CD14-positive monocyte (primary cell): ENCODE measurements at regions not wholly inside any gene's neighbourhood (a gene's known extent, or its start where the extent isn't known, plus 50 kb on each side); places are given as distances from the start of the nearest gene placed in this dataset.

Source experiments
- DNase-seq, 3 donors: peaks; one replicate each; pipeline ENCODE4 v3.0.0-alpha.2; 2011 to 2022
- H2AFZ ChIP-seq: 2 replicates; pipeline ENCODE4 v1.6.0; 2012; ENCODE audit warnings: mild to moderate bottlenecking, low read depth, low read length, inconsistent platforms; ENCODE audit not compliant: insufficient read depth, poor library complexity, severe bottlenecking
- H3K27ac ChIP-seq, 2 donors: 1 replicate in 1 of 2; 2 replicates in 1 of 2; pipeline ENCODE4 v1.5.1; 2012 to 2013; ENCODE audit warnings: low read length in 2 of 2, control low read depth in 1 of 2, inconsistent platforms in 1 of 2, low read depth in 1 of 2, mild to moderate bottlenecking in 1 of 2
- H3K27me3 ChIP-seq, 2 donors: one replicate each; pipeline versions ENCODE4 v1.6.0 to v1.6.1; 2011 to 2013; ENCODE audit warnings: low read length in 2 of 2; ENCODE audit not compliant: control insufficient read depth in 2 of 2, insufficient read depth in 2 of 2
- H3K36me3 ChIP-seq, 2 donors: replicated peaks in 1 of 2; 1 replicate in 1 of 2; 2 replicates in 1 of 2; pipeline versions ENCODE4 v1.5.1 to v1.6.1; 2012 to 2013; ENCODE audit warnings: low read length in 2 of 2, control low read depth in 1 of 2, inconsistent platforms in 1 of 2, mild to moderate bottlenecking in 1 of 2; ENCODE audit not compliant: insufficient read depth in 2 of 2, control insufficient read depth in 1 of 2
- H3K4me1 ChIP-seq, 2 donors: 1 replicate in 1 of 2; 2 replicates in 1 of 2; pipeline versions ENCODE4 v1.5.1 to v1.6.1; 2012 to 2013; ENCODE audit warnings: low read length in 2 of 2, control low read depth in 1 of 2, inconsistent platforms in 1 of 2, mild to moderate bottlenecking in 1 of 2, moderate library complexity in 1 of 2; ENCODE audit not compliant: insufficient read depth in 2 of 2, control insufficient read depth in 1 of 2
- H3K4me2 ChIP-seq: replicated peaks from 2 replicates; pipeline ENCODE3; 2012; ENCODE audit warnings: low read length, moderate library complexity, mild to moderate bottlenecking; ENCODE audit not compliant: poor library complexity, severe bottlenecking; ENCODE audit errors: extremely low read depth
- H3K4me3 ChIP-seq, 3 experiments: fragments of 200-600 bp in 1 of 3; sonication (generic) in 1 of 3; replicated peaks in 1 of 3; 1 replicate in 2 of 3; 2 replicates in 1 of 3; pipeline ENCODE4 v1.5.1; 2011 to 2013; ENCODE audit warnings: low read length in 3 of 3, mild to moderate bottlenecking in 3 of 3, control low read depth in 2 of 3, low read depth in 2 of 3, inconsistent platforms in 1 of 3, moderate library complexity in 1 of 3
- H3K79me2 ChIP-seq: 2 replicates; pipeline ENCODE4 v1.6.0; 2012; ENCODE audit warnings: mild to moderate bottlenecking, control low read depth, inconsistent platforms, low read length, moderate library complexity; ENCODE audit not compliant: insufficient read depth
- H3K9ac ChIP-seq: 2 replicates; pipeline ENCODE4 v1.6.0; 2017; ENCODE audit warnings: low read length, mild to moderate bottlenecking; ENCODE audit not compliant: insufficient read depth, poor library complexity, severe bottlenecking
- H3K9me3 ChIP-seq, 2 donors: replicated peaks in 1 of 2; 1 replicate in 1 of 2; 2 replicates in 1 of 2; pipeline versions ENCODE4 v1.5.1 to v1.6.1; 2012 to 2013; ENCODE audit warnings: low read length in 2 of 2, control low read depth in 1 of 2; ENCODE audit not compliant: control insufficient read depth in 1 of 2, insufficient read depth in 1 of 2
- H4K20me1 ChIP-seq: 2 replicates; pipeline ENCODE4 v1.6.0; 2012; ENCODE audit warnings: mild to moderate bottlenecking, low read length, control low read depth, moderate library complexity; ENCODE audit not compliant: insufficient read depth
- H3K27ac Mint-ChIP-seq, 7 donors: one replicate each; pipeline ENCODE4 v1.8.0; 2020; ENCODE audit warnings: mild to moderate bottlenecking in 7 of 7, mixed read lengths in 7 of 7, moderate library complexity in 6 of 7, inconsistent platforms in 2 of 7
- H3K27me3 Mint-ChIP-seq, 3 donors: one replicate each; pipeline ENCODE4 v1.8.0; 2021 to 2022; ENCODE audit warnings: low read depth in 3 of 3, mild to moderate bottlenecking in 3 of 3, mixed read lengths in 3 of 3, moderate library complexity in 3 of 3, inconsistent platforms in 1 of 3
- H3K36me3 Mint-ChIP-seq, 2 donors: one replicate each; pipeline ENCODE4 v1.8.0; 2020; ENCODE audit warnings: mixed read lengths in 2 of 2, inconsistent platforms in 1 of 2, mild to moderate bottlenecking in 1 of 2
- H3K4me1 Mint-ChIP-seq: one replicate; pipeline ENCODE4 v1.8.0; 2020; ENCODE audit warnings: mild to moderate bottlenecking, mixed read lengths
- H3K4me3 Mint-ChIP-seq, 2 donors: one replicate each; pipeline ENCODE4 v1.8.0; 2020; ENCODE audit warnings: mild to moderate bottlenecking in 2 of 2, mixed read lengths in 2 of 2, moderate library complexity in 1 of 2
- H3K9me3 Mint-ChIP-seq, 7 donors: one replicate each; pipeline ENCODE4 v1.8.0; 2020 to 2022; ENCODE audit warnings: mixed read lengths in 7 of 7, mild to moderate bottlenecking in 6 of 7, moderate library complexity in 6 of 7, inconsistent platforms in 2 of 7
- CTCF ChIP-seq: fragments of 200-600 bp; IDR thresholded peaks from one replicate; pipeline ENCODE4 v1.8.0; 2022; ENCODE audit warnings: antibody characterized with exemption, mild to moderate bottlenecking
- WGBS: methylation state at CpG from one replicate; pipeline ENCODE4 v1.1.5; 2013; ENCODE audit warnings: missing lambda C conversion rate; ENCODE audit not compliant: insufficient coverage; 5-methylcytosine and 5-hydroxymethylcytosine counted together
- intact Hi-C, 2 donors: fragments of 100-400 bp; cut with micrococcal nuclease; formaldehyde crosslinking; loops; one replicate each; pipeline versions ENCODE4 v1.15.0 to v1.15.1; 2023

GRCh38 chr13:37364956-37365355 is 233.6 kb downstream of the POSTN start:
- Histone ChIP-seq H2AFZ (no peak overlapping the region), H3K36me3 (no peaks in the 10 kb centered on the region), H3K27me3 (no peaks in the 10 kb centered on the region), H3K4me3 (no peak overlapping the region), H3K79me2 (no peaks in the 10 kb centered on the region), H3K9me3 (no peaks in the 10 kb centered on the region), H3K4me2 (no peak overlapping the region), H3K9ac (no peak overlapping the region), H3K4me1 (no peaks in the 10 kb centered on the region), H3K27ac (no peak overlapping the region), H4K20me1 (no peaks in the 10 kb centered on the region)
- Mint-ChIP-seq H3K4me1 (no peaks in the 10 kb centered on the region), H3K36me3 (no peaks in the 10 kb centered on the region), H3K4me3 (no peak overlapping the region), H3K9me3 (peaks cover 0 to 2% (median 1%) of the 10 kb centered on the region in 7 donors), H3K27ac (no peak overlapping the region), H3K27me3 (peaks cover 0 to 1% (median 0%) of the 10 kb centered on the region in 3 donors)
- no peak for TF ChIP-seq CTCF
- intact Hi-C loops: no loop called here
- DNase-seq: no peak
- WGBS: no CpG with 5 or more reads among the region's 2 CpGs

- no peak overlapping the region for H3K4me3 ChIP-seq
- H3K4me3 Mint-ChIP-seq: no peak overlapping the region
- H3K9ac ChIP-seq: no peak overlapping the region
- no peak overlapping the region for H3K27ac ChIP-seq
- intact Hi-C loops: no loop called here
- no peaks in the 10 kb centered on the region for H3K36me3 ChIP-seq
- TF ChIP-seq CTCF: no peak
- no peaks in the 10 kb centered on the region for H4K20me1 ChIP-seq
- H3K9me3 ChIP-seq: no peaks in the 10 kb centered on the region
- no peaks in the 10 kb centered on the region for H3K4me1 ChIP-seq
- no peaks in the 10 kb centered on the region for H3K79me2 ChIP-seq
- H3K9me3 Mint-ChIP-seq: peaks cover 0 to 2% (median 1%) of the 10 kb centered on the region in 7 donors
- no CpG with 5 or more reads among the region's 1 CpG for WGBS
- H2AFZ ChIP-seq: no peak overlapping the region
- H3K4me1 Mint-ChIP-seq: no peaks in the 10 kb centered on the region
- H3K27me3 Mint-ChIP-seq: peaks cover 0 to 1% (median 0%) of the 10 kb centered on the region in 3 donors
- no peaks in the 10 kb centered on the region for H3K27me3 ChIP-seq
- DNase-seq: no peak
- no peaks in the 10 kb centered on the region for H3K36me3 Mint-ChIP-seq
- H3K27ac Mint-ChIP-seq: no peak overlapping the region
- H3K4me2 ChIP-seq: no peak overlapping the region
Observed at GRCh38 chr13:37364007-37364406, 234.6 kb downstream of the POSTN start.
